Fibroblast of lung (primary cell): ENCODE measurements at regions not wholly inside any gene's neighbourhood (a gene's known extent, or its start where the extent isn't known, plus 50 kb on each side); places are given as distances from the start of the nearest gene placed in this dataset.

Experiments
- DNase-seq, 2 donors: peaks; one replicate each; pipeline versions ENCODE4 v3.0.0 to v3.0.0-alpha.2; 2010; ENCODE audit warnings: low read depth in 2 of 2
- H2AFZ ChIP-seq: 2 replicates; pipeline ENCODE4 v1.5.1; 2012; ENCODE audit warnings: low read length, control low read depth, inconsistent platforms
- H3K27ac ChIP-seq: 2 replicates; pipeline ENCODE4 v1.5.1; 2011; ENCODE audit warnings: low read length, control low read depth; ENCODE audit not compliant: insufficient read depth
- H3K27me3 ChIP-seq: 2 replicates; pipeline ENCODE4 v1.5.1; 2011; ENCODE audit warnings: mild to moderate bottlenecking, low read length; ENCODE audit not compliant: control insufficient read depth, insufficient read depth
- H3K36me3 ChIP-seq: 2 replicates; pipeline ENCODE4 v1.5.1; 2011; ENCODE audit warnings: low read length; ENCODE audit not compliant: control insufficient read depth, insufficient read depth
- H3K4me1 ChIP-seq: 2 replicates; pipeline ENCODE4 v1.5.1; 2011; ENCODE audit warnings: low read length; ENCODE audit not compliant: control insufficient read depth, insufficient read depth; ENCODE audit errors: extremely low read depth
- H3K4me2 ChIP-seq: 2 replicates; pipeline ENCODE4 v1.5.1; 2011; ENCODE audit warnings: low read length, control low read depth; ENCODE audit not compliant: insufficient read depth; ENCODE audit errors: extremely low read depth
- H3K4me3 ChIP-seq, 4 experiments: fragments of 200-600 bp in 1 of 4; sonication (generic) in 1 of 4; replicated peaks in 1 of 4; 2 replicates each; pipeline ENCODE4 v1.5.1; 2011 to 2016; ENCODE audit warnings: low read length in 4 of 4, low read depth in 3 of 4, mild to moderate bottlenecking in 3 of 4, control low read depth in 2 of 4, inconsistent platforms in 1 of 4, mixed read lengths in 1 of 4; ENCODE audit not compliant: insufficient read depth in 1 of 4; ENCODE audit errors: control extremely low read depth in 1 of 4
- H3K79me2 ChIP-seq: 2 replicates; pipeline ENCODE4 v1.5.1; 2012; ENCODE audit warnings: mild to moderate bottlenecking, low read length, inconsistent platforms; ENCODE audit not compliant: control insufficient read depth, insufficient read depth
- H3K9ac ChIP-seq: 2 replicates; pipeline ENCODE4 v1.5.1; 2011; ENCODE audit warnings: mild to moderate bottlenecking, low read length, control low read depth; ENCODE audit not compliant: insufficient read depth
- H3K9me3 ChIP-seq: 2 replicates; pipeline ENCODE4 v1.5.1; 2012; ENCODE audit warnings: low read depth, low read length; ENCODE audit not compliant: control insufficient read depth, insufficient read depth
- H4K20me1 ChIP-seq: 2 replicates; pipeline ENCODE4 v1.5.1; 2011; ENCODE audit warnings: low read length; ENCODE audit not compliant: control insufficient read depth, insufficient read depth; ENCODE audit errors: extremely low read depth
- EZH2 ChIP-seq: IDR thresholded peaks from 2 replicates; pipeline ENCODE4 v1.5.1; 2012; ENCODE audit warnings: low read length, control low read depth, mild to moderate bottlenecking; ENCODE audit errors: missing control alignments
- TF ChIP-seq, protein P1 (sequence below), 2 donors: IDR thresholded peaks in 1 of 2; conservative IDR thresholded peaks in 1 of 2; 1 replicate in 1 of 2; 2 replicates in 1 of 2; pipeline ENCODE4 v1.5.1; 2011 to 2012; ENCODE audit warnings: low read length in 2 of 2, control low read depth in 1 of 2, inconsistent platforms in 1 of 2, low read depth in 1 of 2, mild to moderate bottlenecking in 1 of 2

DNA sequence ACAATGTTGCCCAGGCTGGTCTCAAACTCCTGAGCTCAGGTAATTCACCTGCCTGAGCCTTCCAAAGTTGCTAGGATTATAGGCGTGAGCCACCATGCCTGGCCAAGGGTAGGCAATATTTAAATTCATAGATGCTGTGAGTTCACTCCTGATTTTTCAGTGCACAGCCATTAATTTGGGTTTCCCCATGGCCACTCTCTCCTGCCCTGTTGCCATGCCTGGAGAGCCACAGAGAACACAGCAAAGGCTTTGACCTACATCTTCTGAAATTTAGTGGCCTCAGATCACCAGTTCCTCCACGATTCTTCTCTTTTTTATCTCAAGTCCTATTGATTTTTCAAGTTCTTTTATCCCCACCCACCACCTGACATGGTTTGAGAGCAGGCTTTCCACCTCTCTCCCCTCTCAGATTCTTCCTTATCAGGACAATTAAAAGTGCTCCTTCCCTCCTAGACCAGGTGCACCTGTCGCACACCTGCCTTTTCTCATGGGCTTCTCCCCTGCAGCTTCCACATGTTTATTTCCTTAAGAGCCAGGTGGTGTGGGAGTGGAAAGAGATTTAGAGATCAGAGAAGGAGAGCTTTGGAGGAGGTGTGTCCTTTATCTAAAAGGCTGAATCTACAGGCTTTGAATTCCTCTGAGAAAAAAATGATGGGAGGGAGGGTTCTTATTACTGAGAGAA is 123.8 kb downstream of the ADRA2A start:
- H3K9me3 ChIP-seq = no peaks in the 10 kb centered on the region
- H3K4me1 ChIP-seq = no peaks in the 10 kb centered on the region
- H3K4me3 ChIP-seq = no peak overlapping the region
- H4K20me1 ChIP-seq = no peaks in the 10 kb centered on the region
- H3K79me2 ChIP-seq = no peaks in the 10 kb centered on the region
- TF ChIP-seq, protein P1, sequence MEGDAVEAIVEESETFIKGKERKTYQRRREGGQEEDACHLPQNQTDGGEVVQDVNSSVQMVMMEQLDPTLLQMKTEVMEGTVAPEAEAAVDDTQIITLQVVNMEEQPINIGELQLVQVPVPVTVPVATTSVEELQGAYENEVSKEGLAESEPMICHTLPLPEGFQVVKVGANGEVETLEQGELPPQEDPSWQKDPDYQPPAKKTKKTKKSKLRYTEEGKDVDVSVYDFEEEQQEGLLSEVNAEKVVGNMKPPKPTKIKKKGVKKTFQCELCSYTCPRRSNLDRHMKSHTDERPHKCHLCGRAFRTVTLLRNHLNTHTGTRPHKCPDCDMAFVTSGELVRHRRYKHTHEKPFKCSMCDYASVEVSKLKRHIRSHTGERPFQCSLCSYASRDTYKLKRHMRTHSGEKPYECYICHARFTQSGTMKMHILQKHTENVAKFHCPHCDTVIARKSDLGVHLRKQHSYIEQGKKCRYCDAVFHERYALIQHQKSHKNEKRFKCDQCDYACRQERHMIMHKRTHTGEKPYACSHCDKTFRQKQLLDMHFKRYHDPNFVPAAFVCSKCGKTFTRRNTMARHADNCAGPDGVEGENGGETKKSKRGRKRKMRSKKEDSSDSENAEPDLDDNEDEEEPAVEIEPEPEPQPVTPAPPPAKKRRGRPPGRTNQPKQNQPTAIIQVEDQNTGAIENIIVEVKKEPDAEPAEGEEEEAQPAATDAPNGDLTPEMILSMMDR (conservative IDR thresholded peaks at IDR 0.05 in 1 of 2, IDR thresholded peaks at IDR 0.05 in 1 of 2; ENCODE audit: low read depth in 1 of 2, low read length in 2 of 2) = no peak
- no peak for TF ChIP-seq EZH2
- no peak overlapping the region for H3K9ac ChIP-seq
- H3K36me3 ChIP-seq = no peaks in the 10 kb centered on the region
- H2AFZ ChIP-seq = no peak overlapping the region
- DNase-seq = no peak
- H3K27me3 ChIP-seq = no peaks in the 10 kb centered on the region
- H3K4me2 ChIP-seq = no peak overlapping the region
- H3K27ac ChIP-seq = no peak overlapping the region

DNA sequence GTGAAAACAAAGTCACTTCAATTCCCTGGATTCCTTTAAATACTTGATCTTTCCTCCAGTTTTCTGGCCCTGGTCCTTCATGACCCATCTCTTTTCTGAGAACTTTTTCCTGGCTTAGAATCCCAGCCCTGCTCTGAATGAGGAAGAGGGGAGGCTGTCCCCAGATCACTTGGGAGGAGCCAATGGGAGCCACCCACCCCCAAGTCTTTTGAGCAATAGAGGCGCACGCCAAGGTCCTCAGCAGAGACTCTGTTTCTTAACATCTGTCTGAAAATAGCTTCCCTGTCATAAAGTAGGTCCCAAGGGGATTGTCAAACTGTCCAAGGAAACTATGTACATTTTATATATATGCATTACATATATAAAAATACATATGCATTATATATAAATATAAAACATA is 126.8 kb downstream of the ADRA2A start:
- H3K9me3 ChIP-seq = no peaks in the 10 kb centered on the region
- H2AFZ ChIP-seq = no peak overlapping the region
- no peak overlapping the region for H3K27ac ChIP-seq
- H3K79me2 ChIP-seq = no peaks in the 10 kb centered on the region
- no peak for TF ChIP-seq EZH2
- TF ChIP-seq, protein P1 (conservative IDR thresholded peaks at IDR 0.05 in 1 of 2, IDR thresholded peaks at IDR 0.05 in 1 of 2; ENCODE audit: low read depth in 1 of 2, low read length in 2 of 2) = no peak
- no peaks in the 10 kb centered on the region for H3K36me3 ChIP-seq
- H4K20me1 ChIP-seq = no peaks in the 10 kb centered on the region
- no peak for DNase-seq
- H3K9ac ChIP-seq = no peak overlapping the region
- H3K4me3 ChIP-seq = no peak overlapping the region
- no peak overlapping the region for H3K4me2 ChIP-seq
- H3K27me3 ChIP-seq = no peaks in the 10 kb centered on the region
- H3K4me1 ChIP-seq = no peaks in the 10 kb centered on the region

DNA sequence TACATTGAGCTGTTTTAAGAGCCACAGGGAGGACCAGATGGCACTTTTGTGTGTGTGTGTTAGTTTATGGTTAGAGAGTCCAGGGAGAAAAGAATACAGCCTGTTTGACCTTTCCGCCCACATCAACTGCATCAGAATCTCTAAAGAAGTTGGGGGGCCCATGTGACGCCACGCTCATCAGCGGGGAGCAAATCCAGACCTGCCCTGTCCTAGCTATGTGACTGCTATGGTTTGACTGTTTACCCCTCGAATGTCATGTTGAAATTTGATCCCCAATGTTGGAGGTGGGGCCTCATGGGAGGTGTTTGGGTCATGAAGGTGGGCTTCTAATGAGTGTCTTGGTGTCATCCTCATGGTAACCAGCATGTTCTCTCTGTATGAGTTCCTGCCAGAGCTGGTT is 128.0 kb downstream of the ADRA2A start:
- Histone ChIP-seq H3K36me3 (no peaks in the 10 kb centered on the region), H3K79me2 (no peaks in the 10 kb centered on the region), H2AFZ (no peak overlapping the region), H3K27me3 (no peaks in the 10 kb centered on the region), H3K27ac (no peak overlapping the region), H3K4me3 (no peak overlapping the region), H3K9me3 (no peaks in the 10 kb centered on the region), H3K9ac (no peak overlapping the region), H3K4me2 (no peak overlapping the region), H3K4me1 (no peaks in the 10 kb centered on the region), H4K20me1 (no peaks in the 10 kb centered on the region)
- DNase-seq = no peak
- no peak for TF ChIP-seq EZH2
- TF ChIP-seq, protein P1 (conservative IDR thresholded peaks at IDR 0.05 in 1 of 2, IDR thresholded peaks at IDR 0.05 in 1 of 2; ENCODE audit: low read depth in 1 of 2, low read length in 2 of 2) = no peak
